ENCODE measurements at regions not wholly inside any gene's neighbourhood (a gene's known extent, or its start where the extent isn't known, plus 50 kb on each side); places are given as distances from the start of the nearest gene placed in this dataset.

DNA sequence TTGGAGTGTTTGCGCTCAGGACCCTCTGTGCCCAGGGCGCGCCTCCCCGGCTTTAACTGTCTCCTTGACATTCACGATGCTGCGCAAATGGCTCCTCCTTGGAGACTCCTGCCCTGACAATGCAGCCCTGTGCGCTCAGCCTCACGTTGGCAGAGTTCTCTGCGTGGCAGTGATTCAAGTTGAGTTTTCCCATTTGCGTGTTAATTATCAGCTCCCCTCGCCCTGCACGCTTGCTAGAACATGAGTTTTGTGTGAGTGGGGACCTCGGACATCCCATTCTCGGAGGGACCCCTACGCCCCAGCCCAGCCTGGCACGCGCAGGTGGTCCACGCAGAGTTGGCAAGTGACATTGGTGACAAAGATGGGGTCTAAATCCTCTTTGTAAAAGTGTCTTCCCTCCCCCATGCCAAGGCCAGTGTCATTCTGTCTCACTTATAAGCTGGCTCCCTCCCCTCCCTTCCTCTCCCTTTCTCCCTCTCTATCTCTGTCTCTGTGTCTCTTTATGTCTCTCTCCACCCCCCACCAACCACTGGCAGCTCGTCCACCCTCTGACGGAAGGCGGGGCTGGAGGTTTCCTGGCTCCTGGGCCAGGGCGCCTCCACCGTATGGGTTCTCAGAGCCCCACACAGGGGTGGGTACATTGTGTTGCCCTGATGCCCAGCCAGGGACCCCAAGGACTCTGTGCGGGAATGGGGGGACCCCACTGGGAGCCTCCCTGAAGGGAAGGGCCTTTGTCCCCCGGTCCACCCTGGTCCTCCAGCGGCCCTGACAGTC, 169.3 kb downstream of the OLFM1 start:
- TF ChIP-seq, protein P1, sequence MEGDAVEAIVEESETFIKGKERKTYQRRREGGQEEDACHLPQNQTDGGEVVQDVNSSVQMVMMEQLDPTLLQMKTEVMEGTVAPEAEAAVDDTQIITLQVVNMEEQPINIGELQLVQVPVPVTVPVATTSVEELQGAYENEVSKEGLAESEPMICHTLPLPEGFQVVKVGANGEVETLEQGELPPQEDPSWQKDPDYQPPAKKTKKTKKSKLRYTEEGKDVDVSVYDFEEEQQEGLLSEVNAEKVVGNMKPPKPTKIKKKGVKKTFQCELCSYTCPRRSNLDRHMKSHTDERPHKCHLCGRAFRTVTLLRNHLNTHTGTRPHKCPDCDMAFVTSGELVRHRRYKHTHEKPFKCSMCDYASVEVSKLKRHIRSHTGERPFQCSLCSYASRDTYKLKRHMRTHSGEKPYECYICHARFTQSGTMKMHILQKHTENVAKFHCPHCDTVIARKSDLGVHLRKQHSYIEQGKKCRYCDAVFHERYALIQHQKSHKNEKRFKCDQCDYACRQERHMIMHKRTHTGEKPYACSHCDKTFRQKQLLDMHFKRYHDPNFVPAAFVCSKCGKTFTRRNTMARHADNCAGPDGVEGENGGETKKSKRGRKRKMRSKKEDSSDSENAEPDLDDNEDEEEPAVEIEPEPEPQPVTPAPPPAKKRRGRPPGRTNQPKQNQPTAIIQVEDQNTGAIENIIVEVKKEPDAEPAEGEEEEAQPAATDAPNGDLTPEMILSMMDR (IDR thresholded peaks at IDR 0.05 in 2 of 3, conservative IDR thresholded peaks at IDR 0.05 in 1 of 3; ENCODE audit: insufficient read depth in 2 of 3, low read depth in 1 of 3, low read length in 3 of 3): no peak
- TF ChIP-seq SNIP1 (IDR thresholded peaks at IDR 0.05; ENCODE audit: low read depth): no peak
- no peak for TF ChIP-seq EZH2 (IDR thresholded peaks at IDR 0.05; ENCODE audit: borderline replicate concordance, low read depth, low read length)
- no peak for TF ChIP-seq RBM17 (IDR thresholded peaks at IDR 0.05; ENCODE audit: borderline replicate concordance, low read depth, low read length)
- no peak for TF ChIP-seq CBX5 (IDR thresholded peaks at IDR 0.05; ENCODE audit: borderline replicate concordance, low read depth)
- no peak for TF ChIP-seq ZNF3 (CRISPR knock-in tag; IDR thresholded peaks at IDR 0.05)
- TF ChIP-seq SNRNP70 (optimal IDR thresholded peaks at IDR 0.05; ENCODE audit: low read depth, low read length): no peak
- TF ChIP-seq ZBTB17 (CRISPR knock-in tag; IDR thresholded peaks at IDR 0.05): no peak
- no peak for TF ChIP-seq MYBL2 (IDR thresholded peaks at IDR 0.05; ENCODE audit: low read depth)
- TF ChIP-seq MYBL2 (CRISPR knock-in tag; IDR thresholded peaks at IDR 0.05; ENCODE audit: borderline replicate concordance): no peak
- no peak for TF ChIP-seq MCM7 (IDR thresholded peaks at IDR 0.05)
- TF ChIP-seq SOX6 (IDR thresholded peaks at IDR 0.05): no peak

All from K562 (cell line).